A549 (cell line): ENCODE measurements at regions not wholly inside any gene's neighbourhood (a gene's known extent, or its start where the extent isn't known, plus 50 kb on each side); places are given as distances from the start of the nearest gene placed in this dataset.

Experiments
- ATAC-seq, 2 experiments: fragments of 200-7000 bp in 1 of 2; fragments of >200 bp in 1 of 2; cut with Nextera tagmentation in 1 of 2; cut with Tn5 transposase in 1 of 2; 3 replicates each; pipeline versions ENCODE4 v1.8.0 to v1.9.1; 2018 to 2020; ENCODE audit warnings: mild to moderate bottlenecking in 1 of 2, moderate library complexity in 1 of 2
- CTCF ChIA-PET: fragments of 300-600 bp; sonication (Branson Sonifier 250); formaldehyde crosslinking; extraction: SDS; loops from one replicate; lab custom pipeline; 2021; ENCODE audit warnings: antibody characterized with exemption, inconsistent platforms; lab: Yijun Ruan, JAX
- POLR2A ChIA-PET: fragments of 350-600 bp; formaldehyde crosslinking; extraction: SDS; loops from one replicate; lab custom pipeline; 2021; ENCODE audit warnings: antibody characterized with exemption, inconsistent platforms; lab: Yijun Ruan, JAX
- DNase-seq, 2 experiments: peaks; one replicate each; pipeline versions ENCODE4 v3.0.0 to v3.0.0-alpha.2; 2011 to 2016; ENCODE audit warnings: low read depth in 1 of 2, low spot score in 1 of 2
- FAIRE-seq: peaks from 2 replicates; lab custom pipeline; 2011; peaks lifted over from hg19 to GRCh38; lab: Jason Lieb, UNC
- H3K27ac ChIP-seq, 2 experiments: fragments of >200 bp; sonication (Bioruptor Twin); formaldehyde crosslinking; 3 replicates each; pipeline ENCODE4 v1.5.1; 2016 to 2017
- H3K4me1 ChIP-seq: fragments of >200 bp; sonication (Bioruptor Twin); formaldehyde crosslinking; 3 replicates; pipeline ENCODE4 v1.6.1; 2016
- H3K4me2 ChIP-seq: fragments of >200 bp; sonication (Bioruptor Twin); formaldehyde crosslinking; 3 replicates; pipeline ENCODE4 v1.6.1; 2016
- H3K4me3 ChIP-seq: fragments of >200 bp; sonication (Bioruptor Twin); formaldehyde crosslinking; 3 replicates; pipeline ENCODE4 v1.5.1; 2016
- H3K9me3 ChIP-seq: fragments of >200 bp; sonication (Bioruptor Twin); formaldehyde crosslinking; 3 replicates; pipeline ENCODE4 v1.6.1; 2016
- CBX8 ChIP-seq: fragments of 200-600 bp; sonication (generic); IDR thresholded peaks from 2 replicates; pipeline ENCODE4 v1.6.1; 2016
- CEBPB ChIP-seq, 2 experiments: fragments of >200 bp in 1 of 2; sonication (Bioruptor Twin) in 1 of 2; formaldehyde crosslinking in 1 of 2; IDR thresholded peaks; 2 replicates each; pipeline ENCODE4 v1.6.1; 2012 to 2016
- CHD2 ChIP-seq: fragments of 150-350 bp; IDR thresholded peaks from 2 replicates; pipeline ENCODE4 v1.6.1; 2014; ENCODE audit warnings: low read length; ENCODE audit not compliant: partially characterized antibody
- EHF ChIP-seq: fragments of 250-450 bp; sonication (Bioruptor Pico); IDR thresholded peaks from 2 replicates; pipeline ENCODE4 v1.5.0; 2020; ENCODE audit warnings: mild to moderate bottlenecking
- EHMT2 ChIP-seq: fragments of 200-600 bp; sonication (generic); IDR thresholded peaks from 2 replicates; pipeline ENCODE4 v1.6.1; 2016; ENCODE audit warnings: antibody characterized with exemption, low read depth, mild to moderate bottlenecking, moderate library complexity
- EP300 ChIP-seq, 2 experiments: fragments of >200 bp; sonication (Bioruptor Twin); formaldehyde crosslinking; IDR thresholded peaks; 2 replicates in 1 of 2; 3 replicates in 1 of 2; pipeline ENCODE4 v1.6.1; 2016 to 2017
- ESRRA ChIP-seq: fragments of 150-350 bp; IDR thresholded peaks from 2 replicates; pipeline ENCODE4 v1.6.1; 2014; ENCODE audit warnings: mild to moderate bottlenecking, low read length, borderline replicate concordance
- FOSB ChIP-seq: fragments of 250-450 bp; sonication (Bioruptor Pico); IDR thresholded peaks from 2 replicates; pipeline ENCODE4 v1.5.0; 2020; ENCODE audit warnings: mild to moderate bottlenecking, moderate library complexity
- GATA3 ChIP-seq: IDR thresholded peaks from 2 replicates; pipeline ENCODE4 v1.6.1; 2012; ENCODE audit warnings: borderline replicate concordance
- HEYL ChIP-seq: fragments of 250-450 bp; sonication (Bioruptor Pico); IDR thresholded peaks from 2 replicates; pipeline ENCODE4 v1.8.0; 2021; ENCODE audit warnings: mild to moderate bottlenecking, moderate library complexity
- HOXA7 ChIP-seq: fragments of 250-450 bp; sonication (Bioruptor Pico); IDR thresholded peaks from 2 replicates; pipeline ENCODE4 v1.5.0; 2020; ENCODE audit warnings: mild to moderate bottlenecking, moderate library complexity
- HOXB13 ChIP-seq: fragments of 250-450 bp; sonication (Bioruptor Pico); IDR thresholded peaks from 2 replicates; pipeline ENCODE4 v1.5.0; 2020; ENCODE audit warnings: low read depth, mild to moderate bottlenecking, moderate library complexity
- HOXB5 ChIP-seq: fragments of 250-450 bp; sonication (Bioruptor Pico); IDR thresholded peaks from 2 replicates; pipeline ENCODE4 v1.5.0; 2020; ENCODE audit warnings: mild to moderate bottlenecking, moderate library complexity
- MAFK ChIP-seq: fragments of 450-650 bp; IDR thresholded peaks from 2 replicates; pipeline ENCODE4 v1.6.1; 2014; ENCODE audit not compliant: partially characterized antibody
- MAZ ChIP-seq: fragments of 150-350 bp; IDR thresholded peaks from 2 replicates; pipeline ENCODE4 v1.6.1; 2014; ENCODE audit warnings: antibody characterized with exemption, low read depth, low read length, borderline replicate concordance
- NFE2L2 ChIP-seq: fragments of 150-350 bp; conservative IDR thresholded peaks from 2 replicates; pipeline ENCODE4 v1.6.1; 2014; ENCODE audit warnings: low read length
- NR3C1 ChIP-seq: fragments of >200 bp; sonication (Bioruptor Twin); formaldehyde crosslinking; IDR thresholded peaks from 3 replicates; pipeline ENCODE4 v1.6.1; 2017
- RARB ChIP-seq: fragments of 250-450 bp; sonication (Bioruptor Pico); IDR thresholded peaks from 2 replicates; pipeline ENCODE4 v1.8.0; 2021; ENCODE audit warnings: mild to moderate bottlenecking, moderate library complexity
- RFX5 ChIP-seq: fragments of 450-650 bp; IDR thresholded peaks from 2 replicates; pipeline ENCODE4 v1.7.1; 2014; ENCODE audit warnings: antibody characterized with exemption, mild to moderate bottlenecking, moderate library complexity
- RNF2 ChIP-seq: fragments of 200-600 bp; sonication (generic); IDR thresholded peaks from 2 replicates; pipeline ENCODE4 v1.6.1; 2016; ENCODE audit warnings: low read depth, mild to moderate bottlenecking, antibody characterized with exemption, moderate library complexity, borderline replicate concordance
- TFCP2L1 ChIP-seq: fragments of 250-450 bp; sonication (Bioruptor Pico); IDR thresholded peaks from 2 replicates; pipeline ENCODE4 v1.5.0; 2021; ENCODE audit warnings: mild to moderate bottlenecking
- ZC3H11A ChIP-seq: fragments of 450-650 bp; IDR thresholded peaks from 2 replicates; pipeline ENCODE4 v1.6.1; 2014; ENCODE audit warnings: antibody characterized with exemption, mild to moderate bottlenecking
- ZFP36 ChIP-seq: fragments of 450-650 bp; IDR thresholded peaks from 2 replicates; pipeline ENCODE4 v1.6.1; 2014; ENCODE audit warnings: borderline replicate concordance; ENCODE audit not compliant: partially characterized antibody
- ZSCAN20 ChIP-seq: fragments of 250-450 bp; sonication (Bioruptor Pico); IDR thresholded peaks from 2 replicates; pipeline ENCODE4 v1.8.0; 2022; ENCODE audit warnings: mild to moderate bottlenecking, moderate library complexity
- WGBS: methylation state at CpG from one replicate; pipeline ENCODE4 v1.1.6; 2017; ENCODE audit errors: missing lambda C conversion rate; 5-methylcytosine and 5-hydroxymethylcytosine counted together
- TF ChIP-seq, protein P1 (sequence below): fragments of >200 bp; sonication (Bioruptor Twin); formaldehyde crosslinking; IDR thresholded peaks from 3 replicates; pipeline ENCODE4 v1.5.1; 2016
- TF ChIP-seq, protein P2 (sequence below): fragments of 250-450 bp; sonication (Bioruptor Pico); IDR thresholded peaks from 2 replicates; pipeline ENCODE4 v1.5.0; 2020; ENCODE audit warnings: low read depth, mild to moderate bottlenecking, moderate library complexity
- TF ChIP-seq, protein P3 (sequence below): IDR thresholded peaks from 2 replicates; pipeline ENCODE4 v1.6.1; 2012
- TF ChIP-seq, protein P4 (sequence below): fragments of 200-600 bp; sonication (generic); IDR thresholded peaks from 2 replicates; pipeline ENCODE4 v1.6.1; 2016; ENCODE audit warnings: antibody characterized with exemption, mild to moderate bottlenecking, moderate library complexity
- TF ChIP-seq, protein P5 (sequence below): IDR thresholded peaks from 2 replicates; pipeline ENCODE4 v1.6.1; 2012; ENCODE audit warnings: low read depth, borderline replicate concordance

DNA sequence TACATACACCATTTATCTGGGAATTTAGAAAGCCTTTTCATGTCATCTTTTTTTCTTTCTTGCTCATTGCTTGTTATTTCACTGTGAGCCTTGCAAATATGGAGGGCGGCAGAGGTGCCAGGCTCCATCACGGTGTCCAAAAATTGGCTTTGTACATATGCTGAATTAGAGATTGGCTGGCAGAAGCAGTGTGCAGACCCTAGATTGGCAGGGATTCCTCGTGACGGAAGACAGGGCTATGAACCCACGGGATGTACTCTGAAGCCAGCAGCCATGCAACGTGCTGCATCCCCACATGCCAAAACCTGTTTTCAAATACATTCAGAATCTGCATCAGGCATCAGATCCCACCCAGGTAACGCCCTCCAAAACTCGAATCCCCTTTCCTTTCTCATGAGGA lies 142.8 kb downstream of the ZIC5 start:
- TF ChIP-seq HOXB13 (CRISPR knock-in tag) (no peak), NR3C1 (no peak), ZFP36 (no peak), ESRRA (no peak), HEYL (CRISPR knock-in tag) (no peak), EP300 (IDR thresholded peaks at IDR 0.05) (no peak), FOSB (no peak), CEBPB (IDR thresholded peaks at IDR 0.05) (no peak), CBX8 (no peak), GATA3 (no peak), MAFK (no peak), RARB (CRISPR knock-in tag) (no peak), ZC3H11A (no peak), CHD2 (no peak), ZSCAN20 (CRISPR knock-in tag) (no peak), RFX5 (no peak)
- TF ChIP-seq, protein P1, sequence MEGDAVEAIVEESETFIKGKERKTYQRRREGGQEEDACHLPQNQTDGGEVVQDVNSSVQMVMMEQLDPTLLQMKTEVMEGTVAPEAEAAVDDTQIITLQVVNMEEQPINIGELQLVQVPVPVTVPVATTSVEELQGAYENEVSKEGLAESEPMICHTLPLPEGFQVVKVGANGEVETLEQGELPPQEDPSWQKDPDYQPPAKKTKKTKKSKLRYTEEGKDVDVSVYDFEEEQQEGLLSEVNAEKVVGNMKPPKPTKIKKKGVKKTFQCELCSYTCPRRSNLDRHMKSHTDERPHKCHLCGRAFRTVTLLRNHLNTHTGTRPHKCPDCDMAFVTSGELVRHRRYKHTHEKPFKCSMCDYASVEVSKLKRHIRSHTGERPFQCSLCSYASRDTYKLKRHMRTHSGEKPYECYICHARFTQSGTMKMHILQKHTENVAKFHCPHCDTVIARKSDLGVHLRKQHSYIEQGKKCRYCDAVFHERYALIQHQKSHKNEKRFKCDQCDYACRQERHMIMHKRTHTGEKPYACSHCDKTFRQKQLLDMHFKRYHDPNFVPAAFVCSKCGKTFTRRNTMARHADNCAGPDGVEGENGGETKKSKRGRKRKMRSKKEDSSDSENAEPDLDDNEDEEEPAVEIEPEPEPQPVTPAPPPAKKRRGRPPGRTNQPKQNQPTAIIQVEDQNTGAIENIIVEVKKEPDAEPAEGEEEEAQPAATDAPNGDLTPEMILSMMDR: no peak
- TF ChIP-seq, protein P2, sequence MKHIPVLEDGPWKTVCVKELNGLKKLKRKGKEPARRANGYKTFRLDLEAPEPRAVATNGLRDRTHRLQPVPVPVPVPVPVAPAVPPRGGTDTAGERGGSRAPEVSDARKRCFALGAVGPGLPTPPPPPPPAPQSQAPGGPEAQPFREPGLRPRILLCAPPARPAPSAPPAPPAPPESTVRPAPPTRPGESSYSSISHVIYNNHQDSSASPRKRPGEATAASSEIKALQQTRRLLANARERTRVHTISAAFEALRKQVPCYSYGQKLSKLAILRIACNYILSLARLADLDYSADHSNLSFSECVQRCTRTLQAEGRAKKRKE (CRISPR knock-in tag): no peak
- TF ChIP-seq, protein P3, sequence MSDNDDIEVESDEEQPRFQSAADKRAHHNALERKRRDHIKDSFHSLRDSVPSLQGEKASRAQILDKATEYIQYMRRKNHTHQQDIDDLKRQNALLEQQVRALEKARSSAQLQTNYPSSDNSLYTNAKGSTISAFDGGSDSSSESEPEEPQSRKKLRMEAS: no peak
- TF ChIP-seq, protein P4, sequence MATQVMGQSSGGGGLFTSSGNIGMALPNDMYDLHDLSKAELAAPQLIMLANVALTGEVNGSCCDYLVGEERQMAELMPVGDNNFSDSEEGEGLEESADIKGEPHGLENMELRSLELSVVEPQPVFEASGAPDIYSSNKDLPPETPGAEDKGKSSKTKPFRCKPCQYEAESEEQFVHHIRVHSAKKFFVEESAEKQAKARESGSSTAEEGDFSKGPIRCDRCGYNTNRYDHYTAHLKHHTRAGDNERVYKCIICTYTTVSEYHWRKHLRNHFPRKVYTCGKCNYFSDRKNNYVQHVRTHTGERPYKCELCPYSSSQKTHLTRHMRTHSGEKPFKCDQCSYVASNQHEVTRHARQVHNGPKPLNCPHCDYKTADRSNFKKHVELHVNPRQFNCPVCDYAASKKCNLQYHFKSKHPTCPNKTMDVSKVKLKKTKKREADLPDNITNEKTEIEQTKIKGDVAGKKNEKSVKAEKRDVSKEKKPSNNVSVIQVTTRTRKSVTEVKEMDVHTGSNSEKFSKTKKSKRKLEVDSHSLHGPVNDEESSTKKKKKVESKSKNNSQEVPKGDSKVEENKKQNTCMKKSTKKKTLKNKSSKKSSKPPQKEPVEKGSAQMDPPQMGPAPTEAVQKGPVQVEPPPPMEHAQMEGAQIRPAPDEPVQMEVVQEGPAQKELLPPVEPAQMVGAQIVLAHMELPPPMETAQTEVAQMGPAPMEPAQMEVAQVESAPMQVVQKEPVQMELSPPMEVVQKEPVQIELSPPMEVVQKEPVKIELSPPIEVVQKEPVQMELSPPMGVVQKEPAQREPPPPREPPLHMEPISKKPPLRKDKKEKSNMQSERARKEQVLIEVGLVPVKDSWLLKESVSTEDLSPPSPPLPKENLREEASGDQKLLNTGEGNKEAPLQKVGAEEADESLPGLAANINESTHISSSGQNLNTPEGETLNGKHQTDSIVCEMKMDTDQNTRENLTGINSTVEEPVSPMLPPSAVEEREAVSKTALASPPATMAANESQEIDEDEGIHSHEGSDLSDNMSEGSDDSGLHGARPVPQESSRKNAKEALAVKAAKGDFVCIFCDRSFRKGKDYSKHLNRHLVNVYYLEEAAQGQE: no peak
- H3K4me1 ChIP-seq: no peaks in the 10 kb centered on the region
- H3K9me3 ChIP-seq: no peaks in the 10 kb centered on the region
- no peak overlapping the region for H3K27ac ChIP-seq
- CTCF ChIA-PET: no interaction called here
- no peak overlapping the region for H3K4me3 ChIP-seq
- no peak for FAIRE-seq
- no peak for ATAC-seq
- POLR2A ChIA-PET: no interaction called here
- H3K4me2 ChIP-seq: no peak overlapping the region
- no peak for DNase-seq
- 49% methylated on average over 8 of the region's 8 CpGs for WGBS

DNA sequence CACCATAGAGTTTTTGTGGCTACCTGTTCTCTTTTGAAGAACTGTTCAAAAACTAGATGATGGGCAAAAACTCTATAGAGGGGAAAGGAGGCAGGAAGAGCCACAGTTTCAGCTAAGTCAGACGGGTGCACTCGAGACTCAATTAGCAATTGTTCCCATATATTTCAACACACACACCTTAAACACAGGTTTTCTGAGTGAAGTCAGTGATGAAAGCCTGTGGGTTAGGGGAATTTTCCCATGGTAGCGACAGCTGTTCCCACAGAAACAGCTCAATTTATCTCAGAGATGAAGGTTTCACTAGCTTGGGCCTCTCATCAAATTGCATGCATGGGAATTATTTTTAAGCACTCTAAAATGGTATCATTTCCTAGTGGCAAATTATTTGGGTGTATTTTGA lies 143.4 kb downstream of the ZIC5 start:
- Histone ChIP-seq H3K4me1 (no peaks in the 10 kb centered on the region), H3K27ac (no peak overlapping the region), H3K4me3 (no peak overlapping the region), H3K9me3 (no peaks in the 10 kb centered on the region), H3K4me2 (no peak overlapping the region)
- FAIRE-seq (no peak), ATAC-seq (no peak), DNase-seq (no peak)
- 58% methylated on average over 3 of the region's 3 CpGs for WGBS
- CTCF ChIA-PET: no interaction called here
- POLR2A ChIA-PET: no interaction called here
- TF ChIP-seq, protein P3: no peak
- TF ChIP-seq MAFK (no peak), EHF (CRISPR knock-in tag) (no peak), HOXB5 (CRISPR knock-in tag) (no peak), ZSCAN20 (CRISPR knock-in tag) (no peak), TFCP2L1 (CRISPR knock-in tag) (no peak), EHMT2 (no peak), HEYL (CRISPR knock-in tag) (no peak), NFE2L2 (no peak), HOXA7 (no peak), MAZ (no peak), RNF2 (no peak)
- TF ChIP-seq, protein P5, sequence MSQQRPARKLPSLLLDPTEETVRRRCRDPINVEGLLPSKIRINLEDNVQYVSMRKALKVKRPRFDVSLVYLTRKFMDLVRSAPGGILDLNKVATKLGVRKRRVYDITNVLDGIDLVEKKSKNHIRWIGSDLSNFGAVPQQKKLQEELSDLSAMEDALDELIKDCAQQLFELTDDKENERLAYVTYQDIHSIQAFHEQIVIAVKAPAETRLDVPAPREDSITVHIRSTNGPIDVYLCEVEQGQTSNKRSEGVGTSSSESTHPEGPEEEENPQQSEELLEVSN: no peak
